OCI-LY7 (cell line): ENCODE measurements at regions not wholly inside any gene's neighbourhood (a gene's known extent, or its start where the extent isn't known, plus 50 kb on each side); places are given as distances from the start of the nearest gene placed in this dataset.

ENCODE experiments used
- BruUV-seq: library from RNA; stranded (reverse); fragments of 400-500 nt; replicated peaks from 2 replicates; lab custom pipeline; 2021; lab: Mats Ljungman, UMichigan
- CTCF ChIA-PET: fragments of 300-600 bp; sonication (Branson Sonifier 250); formaldehyde crosslinking; loops from one replicate; lab custom pipeline; 2022; ENCODE audit warnings: antibody characterized with exemption; ENCODE audit not compliant: unreplicated experiment; lab: Charles Lee
- POLR2A ChIA-PET: fragments of 300-600 bp; sonication (Branson Sonifier 250); formaldehyde crosslinking; loops from one replicate; lab custom pipeline; 2022; ENCODE audit warnings: antibody characterized with exemption; lab: Charles Lee
- DNase-seq: peaks from one replicate; pipeline ENCODE4 v3.0.0-alpha.2; 2015; ENCODE audit warnings: low spot score
- H2AFZ ChIP-seq: fragments of 200-600 bp; sonication (generic), shearing (Covaris generic); 2 replicates; pipeline ENCODE4 v1.6.1; 2014; ENCODE audit warnings: mild to moderate bottlenecking, antibody characterized with exemption, low read length, moderate library complexity
- H3K27ac ChIP-seq: fragments of 200-600 bp; sonication (generic); 2 replicates; pipeline ENCODE4 v1.5.1; 2014; ENCODE audit warnings: mixed run types, low read depth, mild to moderate bottlenecking, moderate library complexity, low read length, inconsistent platforms; ENCODE audit not compliant: poor library complexity, severe bottlenecking
- H3K36me3 ChIP-seq: fragments of 200-600 bp; sonication (generic); 2 replicates; pipeline ENCODE4 v1.6.1; 2014; ENCODE audit warnings: mild to moderate bottlenecking, antibody characterized with exemption, low read length, moderate library complexity, mixed read lengths; ENCODE audit not compliant: insufficient read depth
- H3K4me1 ChIP-seq: fragments of 200-600 bp; sonication (generic); 2 replicates; pipeline ENCODE4 v1.5.1; 2014; ENCODE audit warnings: mild to moderate bottlenecking, low read length; ENCODE audit not compliant: insufficient read depth, poor library complexity, severe bottlenecking
- H3K4me2 ChIP-seq: fragments of 200-600 bp; sonication (generic); 2 replicates; pipeline ENCODE4 v1.6.1; 2014; ENCODE audit warnings: mild to moderate bottlenecking, low read length
- H3K4me3 ChIP-seq: fragments of 200-600 bp; sonication (generic); 2 replicates; pipeline ENCODE4 v1.5.1; 2014; ENCODE audit warnings: mild to moderate bottlenecking, low read depth, low read length; ENCODE audit not compliant: poor library complexity, severe bottlenecking
- H3K79me2 ChIP-seq: fragments of 200-600 bp; sonication (generic); 2 replicates; pipeline ENCODE4 v1.6.1; 2016; ENCODE audit warnings: low read depth, mild to moderate bottlenecking, low read length, moderate library complexity, mixed read lengths; ENCODE audit not compliant: insufficient read depth
- H3K9me2 ChIP-seq: fragments of 200-600 bp; sonication (generic); 2 replicates; pipeline ENCODE4 v1.6.1; 2016; ENCODE audit warnings: mild to moderate bottlenecking, low read length, mixed read lengths; ENCODE audit not compliant: insufficient read depth
- H3K9me3 ChIP-seq: fragments of 200-600 bp; sonication (generic); 2 replicates; pipeline ENCODE4 v1.6.1; 2014; ENCODE audit warnings: mild to moderate bottlenecking, mixed run types, low read length, mixed read lengths
- H4K20me1 ChIP-seq: fragments of 200-600 bp; sonication (generic); 2 replicates; pipeline ENCODE4 v1.6.1; 2014; ENCODE audit warnings: mild to moderate bottlenecking, antibody characterized with exemption, low read length, moderate library complexity, mixed read lengths; ENCODE audit not compliant: insufficient read depth
- EZH2phosphoT487 ChIP-seq: fragments of 200-600 bp; sonication (generic); IDR thresholded peaks from 2 replicates; pipeline ENCODE4 v1.6.1; 2018; ENCODE audit warnings: low read depth, borderline replicate concordance, mild to moderate bottlenecking, mixed run types, antibody characterized with exemption, low read length, moderate library complexity, mixed read lengths
- intact Hi-C: fragments of 100-400 bp; cut with micrococcal nuclease; formaldehyde crosslinking; loops from one replicate; pipeline ENCODE4 v1.10.0; 2022; ENCODE audit not compliant: unreplicated experiment
- TF ChIP-seq, protein P1 (sequence below): fragments of 200-600 bp; sonication (generic); conservative IDR thresholded peaks from 2 replicates; pipeline ENCODE4 v1.5.1; 2014; ENCODE audit warnings: mild to moderate bottlenecking, antibody characterized with exemption, low read length, moderate library complexity, mixed read lengths

DNA sequence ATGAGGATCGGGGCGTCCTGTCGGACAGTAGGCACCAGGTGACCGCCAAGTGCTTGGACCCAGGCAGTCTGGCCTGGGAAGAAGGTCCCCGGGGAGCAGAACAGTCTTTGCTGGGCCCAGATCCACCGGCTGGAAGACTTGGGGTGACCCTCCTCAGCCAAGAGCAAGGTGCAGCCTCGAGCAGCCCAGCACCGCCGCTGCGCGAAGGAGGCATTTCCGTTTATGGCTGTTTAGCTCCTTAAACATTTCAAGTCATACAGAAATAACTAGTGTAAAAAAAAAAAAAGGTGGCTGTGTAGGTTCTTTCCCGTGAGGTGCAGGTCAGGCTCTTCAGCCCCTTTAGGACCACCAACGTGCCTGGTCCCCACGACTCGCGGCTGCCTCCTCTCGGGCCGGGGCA lies 370.2 kb downstream of the CMPK2 start:
- no TSS peak for BruUV-seq
- no peak overlapping the region for H2AFZ ChIP-seq
- ChIA-PET CTCF (no interaction called here), POLR2A (interaction anchor here (0.7 kb wide), 2 partner anchors 113 to 537 kb away, joined by 3 read pairs; no protein-coding TSS in a partner anchor)
- no peak for DNase-seq
- H3K36me3 ChIP-seq = no peaks in the 10 kb centered on the region
- no peak overlapping the region for H3K4me3 ChIP-seq
- no peak overlapping the region for H3K4me2 ChIP-seq
- H3K4me1 ChIP-seq = no peaks in the 10 kb centered on the region
- H3K9me2 ChIP-seq = no peaks in the 10 kb centered on the region
- intact Hi-C loops = no loop called here
- H3K79me2 ChIP-seq = no peaks in the 10 kb centered on the region
- H3K27ac ChIP-seq = no peak overlapping the region
- H3K9me3 ChIP-seq = no peaks in the 10 kb centered on the region
- no peak for TF ChIP-seq EZH2phosphoT487
- TF ChIP-seq, protein P1, sequence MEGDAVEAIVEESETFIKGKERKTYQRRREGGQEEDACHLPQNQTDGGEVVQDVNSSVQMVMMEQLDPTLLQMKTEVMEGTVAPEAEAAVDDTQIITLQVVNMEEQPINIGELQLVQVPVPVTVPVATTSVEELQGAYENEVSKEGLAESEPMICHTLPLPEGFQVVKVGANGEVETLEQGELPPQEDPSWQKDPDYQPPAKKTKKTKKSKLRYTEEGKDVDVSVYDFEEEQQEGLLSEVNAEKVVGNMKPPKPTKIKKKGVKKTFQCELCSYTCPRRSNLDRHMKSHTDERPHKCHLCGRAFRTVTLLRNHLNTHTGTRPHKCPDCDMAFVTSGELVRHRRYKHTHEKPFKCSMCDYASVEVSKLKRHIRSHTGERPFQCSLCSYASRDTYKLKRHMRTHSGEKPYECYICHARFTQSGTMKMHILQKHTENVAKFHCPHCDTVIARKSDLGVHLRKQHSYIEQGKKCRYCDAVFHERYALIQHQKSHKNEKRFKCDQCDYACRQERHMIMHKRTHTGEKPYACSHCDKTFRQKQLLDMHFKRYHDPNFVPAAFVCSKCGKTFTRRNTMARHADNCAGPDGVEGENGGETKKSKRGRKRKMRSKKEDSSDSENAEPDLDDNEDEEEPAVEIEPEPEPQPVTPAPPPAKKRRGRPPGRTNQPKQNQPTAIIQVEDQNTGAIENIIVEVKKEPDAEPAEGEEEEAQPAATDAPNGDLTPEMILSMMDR = no peak
- no peaks in the 10 kb centered on the region for H4K20me1 ChIP-seq

DNA sequence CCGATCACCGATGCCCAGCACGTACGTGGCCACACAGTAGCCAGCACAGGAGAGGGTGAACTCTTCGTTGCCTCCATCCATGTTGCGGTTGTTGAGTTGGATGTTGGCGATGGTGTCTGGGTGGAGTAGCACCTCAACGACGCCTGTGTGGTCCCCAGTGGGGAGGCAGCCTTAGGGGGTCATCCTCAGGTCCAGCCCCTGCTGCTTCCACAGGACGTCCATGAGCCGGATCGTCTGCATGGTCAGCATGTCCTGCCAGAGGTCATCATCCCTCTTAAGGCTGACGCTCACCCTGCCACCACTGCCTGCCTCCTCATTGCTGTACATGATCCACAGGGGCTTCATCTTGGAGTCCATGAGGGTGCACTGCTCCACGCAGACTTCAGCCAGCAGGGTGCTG lies 369.3 kb downstream of the CMPK2 start:
- H2AFZ ChIP-seq = no peak overlapping the region
- no TSS peak for BruUV-seq
- no peaks in the 10 kb centered on the region for H3K36me3 ChIP-seq
- H3K4me2 ChIP-seq = no peak overlapping the region
- no peak overlapping the region for H3K4me3 ChIP-seq
- no peaks in the 10 kb centered on the region for H3K4me1 ChIP-seq
- H3K27ac ChIP-seq = no peak overlapping the region
- intact Hi-C loops = no loop called here
- H3K9me3 ChIP-seq = no peaks in the 10 kb centered on the region
- no peaks in the 10 kb centered on the region for H4K20me1 ChIP-seq
- POLR2A ChIA-PET = interaction anchor here (1.5 kb wide), 1 partner anchor 10 kb away, joined by 4 read pairs; no protein-coding TSS in a partner anchor
- H3K9me2 ChIP-seq = no peaks in the 10 kb centered on the region
- TF ChIP-seq, protein P1 = no peak
- TF ChIP-seq EZH2phosphoT487 = no peak
- CTCF ChIA-PET = no interaction called here
- DNase-seq = no peak
- no peaks in the 10 kb centered on the region for H3K79me2 ChIP-seq

DNA sequence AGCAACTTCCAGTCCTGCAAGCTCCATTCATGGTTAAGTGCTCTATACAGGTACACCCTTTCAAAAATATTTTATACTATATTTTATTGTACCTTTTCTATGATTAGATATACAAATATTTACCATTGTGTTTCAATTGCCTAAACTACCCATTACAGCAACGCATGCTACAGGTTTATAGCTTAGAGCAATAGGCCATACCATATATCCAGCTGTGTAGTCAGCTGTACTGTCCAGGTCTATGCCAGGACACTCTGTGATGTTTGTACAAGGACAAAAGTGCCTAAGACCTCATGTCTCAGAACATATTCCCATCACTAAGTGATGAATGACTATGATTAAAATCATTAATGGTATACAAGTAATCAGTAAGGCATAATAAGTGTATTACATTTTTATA lies 368.7 kb downstream of the CMPK2 start:
- ChIA-PET POLR2A (interaction anchor here (1.5 kb wide), 1 partner anchor 10 kb away, joined by 4 read pairs; no protein-coding TSS in a partner anchor), CTCF (no interaction called here)
- BruUV-seq = no TSS peak
- Histone ChIP-seq H3K79me2 (no peaks in the 10 kb centered on the region), H4K20me1 (no peaks in the 10 kb centered on the region), H3K4me1 (no peaks in the 10 kb centered on the region), H3K9me2 (no peaks in the 10 kb centered on the region), H2AFZ (no peak overlapping the region), H3K4me3 (no peak overlapping the region), H3K27ac (no peak overlapping the region), H3K4me2 (no peak overlapping the region), H3K36me3 (no peaks in the 10 kb centered on the region), H3K9me3 (no peaks in the 10 kb centered on the region)
- intact Hi-C loops = no loop called here
- DNase-seq = no peak
- TF ChIP-seq EZH2phosphoT487 = no peak
- TF ChIP-seq, protein P1 = no peak
